ENCODE measurements at regions not wholly inside any gene's neighbourhood (a gene's known extent, or its start where the extent isn't known, plus 50 kb on each side); places are given as distances from the start of the nearest gene placed in this dataset.
"Not testable (repeated sequence)": the region's sequence is repeated elsewhere in the genome, so short reads cannot be mapped to it uniquely, and the experiment has no call there.

DNA sequence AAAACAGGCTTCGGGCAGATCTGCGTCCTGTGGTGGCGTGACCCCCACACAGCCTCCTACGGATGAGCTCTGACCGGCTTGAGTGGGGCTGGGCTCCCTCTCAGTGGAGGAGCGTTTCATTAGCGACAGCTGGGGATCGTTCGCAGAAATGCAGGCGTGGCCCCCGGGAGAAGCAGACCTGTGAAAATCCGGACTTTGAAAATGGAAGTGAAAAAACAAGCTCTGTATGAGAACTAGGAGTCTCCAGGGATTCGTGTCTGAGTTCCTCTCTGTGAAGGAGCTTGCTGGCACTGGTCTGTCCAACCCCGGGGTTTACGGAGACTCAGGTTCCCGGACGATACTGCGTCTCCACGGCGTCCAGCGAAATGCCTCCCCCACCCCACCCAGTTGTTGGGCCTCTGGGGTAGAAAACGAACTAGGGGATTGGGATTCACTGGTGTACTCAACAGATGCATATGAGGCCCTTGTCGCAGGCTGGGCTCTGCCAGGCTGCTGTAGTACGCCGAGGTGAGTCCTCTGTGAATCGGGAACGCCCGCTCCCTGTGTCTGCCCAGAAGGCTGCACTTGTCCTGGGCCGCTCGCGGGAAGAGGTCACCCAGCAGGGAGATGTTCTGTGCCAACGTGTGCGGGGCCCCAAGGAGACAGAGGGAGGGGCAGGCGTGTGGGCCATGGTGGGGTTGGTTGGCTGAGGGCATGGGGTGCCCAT is 119.7 kb upstream of the ZNF469 start:
- TF ChIP-seq KDM1A (IDR thresholded peaks at IDR 0.05; ENCODE audit: borderline replicate concordance, low read length); JUND (IDR thresholded peaks at IDR 0.05; ENCODE audit: low read length); BRCA1 (IDR thresholded peaks at IDR 0.05; ENCODE audit: low read depth, low read length); POLR2A (IDR thresholded peaks at IDR 0.05; ENCODE audit: control extremely low read depth in 1 of 2, low read depth in 2 of 2, low read length in 2 of 2); EZH2 (IDR thresholded peaks at IDR 0.05; ENCODE audit: low read depth, low read length, severe bottlenecking); ZNF274 (IDR thresholded peaks at IDR 0.05; ENCODE audit: borderline replicate concordance, extremely low read depth, low read length); RXRA (IDR thresholded peaks at IDR 0.05; ENCODE audit: insufficient read depth, low read depth, low read length); ASH2L (IDR thresholded peaks at IDR 0.05; ENCODE audit: low read length); CREB1 (IDR thresholded peaks at IDR 0.05); NANOG (IDR thresholded peaks at IDR 0.05; ENCODE audit: insufficient read depth, low read depth, low read length, poor library complexity, severe bottlenecking); SIN3A (conservative IDR thresholded peaks at IDR 0.05 in 1 of 2, IDR thresholded peaks at IDR 0.05 in 1 of 2; ENCODE audit: low read depth in 1 of 2, low read length in 2 of 2): not testable (repeated sequence)
- TF ChIP-seq, protein P1, sequence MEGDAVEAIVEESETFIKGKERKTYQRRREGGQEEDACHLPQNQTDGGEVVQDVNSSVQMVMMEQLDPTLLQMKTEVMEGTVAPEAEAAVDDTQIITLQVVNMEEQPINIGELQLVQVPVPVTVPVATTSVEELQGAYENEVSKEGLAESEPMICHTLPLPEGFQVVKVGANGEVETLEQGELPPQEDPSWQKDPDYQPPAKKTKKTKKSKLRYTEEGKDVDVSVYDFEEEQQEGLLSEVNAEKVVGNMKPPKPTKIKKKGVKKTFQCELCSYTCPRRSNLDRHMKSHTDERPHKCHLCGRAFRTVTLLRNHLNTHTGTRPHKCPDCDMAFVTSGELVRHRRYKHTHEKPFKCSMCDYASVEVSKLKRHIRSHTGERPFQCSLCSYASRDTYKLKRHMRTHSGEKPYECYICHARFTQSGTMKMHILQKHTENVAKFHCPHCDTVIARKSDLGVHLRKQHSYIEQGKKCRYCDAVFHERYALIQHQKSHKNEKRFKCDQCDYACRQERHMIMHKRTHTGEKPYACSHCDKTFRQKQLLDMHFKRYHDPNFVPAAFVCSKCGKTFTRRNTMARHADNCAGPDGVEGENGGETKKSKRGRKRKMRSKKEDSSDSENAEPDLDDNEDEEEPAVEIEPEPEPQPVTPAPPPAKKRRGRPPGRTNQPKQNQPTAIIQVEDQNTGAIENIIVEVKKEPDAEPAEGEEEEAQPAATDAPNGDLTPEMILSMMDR (IDR thresholded peaks at IDR 0.05; ENCODE audit: control extremely low read depth in 1 of 3, insufficient read depth in 1 of 3, low read depth in 1 of 3, low read length in 3 of 3) = not testable (repeated sequence)

Data from H1 (cell line).